ENCODE measurements at regions not wholly inside any gene's neighbourhood (a gene's known extent, or its start where the extent isn't known, plus 50 kb on each side); places are given as distances from the start of the nearest gene placed in this dataset.
A peak's percentile ranks its signal among the peaks of the same experiment; 100 is the strongest.

GRCh38 chr6:113600551-113601339 lies 256.4 kb upstream of the MARCKS start:
- no peak for DNase-seq (ENCODE audit: low read depth in 2 of 2)

GRCh38 chr6:113607821-113608545 lies 249.2 kb upstream of the MARCKS start:
- DNase-seq (ENCODE audit: low read depth in 2 of 2) = no peak

GRCh38 chr6:113610377-113610988 lies 246.7 kb upstream of the MARCKS start:
- no peak for DNase-seq (ENCODE audit: low read depth in 2 of 2)

- DNase-seq (ENCODE audit: low read depth in 2 of 2) = no peak
These were observed 240.4 kb upstream of the MARCKS start for GRCh38 chr6:113616701-113617274.

- no peak for DNase-seq (ENCODE audit: low read depth in 2 of 2)
These were observed 238.1 kb upstream of the MARCKS start for GRCh38 chr6:113619077-113619476.

GRCh38 chr6:113620386-113620785 lies 236.8 kb upstream of the MARCKS start:
- DNase-seq (ENCODE audit: low read depth in 2 of 2) = no peak

- DNase-seq (ENCODE audit: low read depth in 2 of 2) = no peak
These were observed 234.9 kb upstream of the MARCKS start for GRCh38 chr6:113622254-113622653.

GRCh38 chr6:113623129-113623528 lies 234.0 kb upstream of the MARCKS start:
- DNase-seq (ENCODE audit: low read depth in 2 of 2) = no peak

GRCh38 chr6:113625850-113626249 lies 231.3 kb upstream of the MARCKS start:
- no peak for DNase-seq (ENCODE audit: low read depth in 2 of 2)

GRCh38 chr6:113626475-113626874 lies 230.7 kb upstream of the MARCKS start:
- DNase-seq (ENCODE audit: low read depth in 2 of 2) = no peak

GRCh38 chr6:113627480-113627879 lies 229.7 kb upstream of the MARCKS start:
- no peak for DNase-seq (ENCODE audit: low read depth in 2 of 2)

- no peak for DNase-seq (ENCODE audit: low read depth in 2 of 2)
These were observed 227.9 kb upstream of the MARCKS start for GRCh38 chr6:113629256-113629655.

- no peak for DNase-seq (ENCODE audit: low read depth in 2 of 2)
These were observed 227.0 kb upstream of the MARCKS start for GRCh38 chr6:113629975-113630737.

GRCh38 chr6:113630738-113631535 lies 226.2 kb upstream of the MARCKS start:
- peak in 1 of 2 donors; percentile 1 for DNase-seq (ENCODE audit: low read depth in 2 of 2)

- no peak for DNase-seq (ENCODE audit: low read depth in 2 of 2)
These were observed 225.5 kb upstream of the MARCKS start for GRCh38 chr6:113631666-113632065.

GRCh38 chr6:113632220-113632864 lies 224.8 kb upstream of the MARCKS start:
- DNase-seq (ENCODE audit: low read depth in 2 of 2) = peak in 1 of 2 donors; percentile 9

GRCh38 chr6:113633638-113634037 lies 223.5 kb upstream of the MARCKS start:
- DNase-seq (ENCODE audit: low read depth in 2 of 2) = no peak

GRCh38 chr6:113634352-113635163 lies 222.6 kb upstream of the MARCKS start:
- no peak for DNase-seq (ENCODE audit: low read depth in 2 of 2)

GRCh38 chr6:113635222-113635986 lies 221.7 kb upstream of the MARCKS start:
- no peak for DNase-seq (ENCODE audit: low read depth in 2 of 2)

Data from stimulated activated CD4-positive, alpha-beta T cell treated with anti-CD3 and anti-CD28 coated beads, Interleukin-1b, Interleukin-23, amount 100 ng/mL, for 4 hours (primary cell).